ENCODE measurements at regions not wholly inside any gene's neighbourhood (a gene's known extent, or its start where the extent isn't known, plus 50 kb on each side); places are given as distances from the start of the nearest gene placed in this dataset.

- no peak overlapping the region for H3K9ac ChIP-seq (ENCODE audit: low read depth, low read length)
- WGBS = 100% methylated on average over 3 of the region's 4 CpGs
- H3K4me1 ChIP-seq (ENCODE audit: insufficient read depth, low read length) = no peaks in the 10 kb centered on the region
- no peaks in the 10 kb centered on the region for H3K36me3 ChIP-seq (ENCODE audit: insufficient read depth, low read length)
- H3K4me3 ChIP-seq (ENCODE audit: low read length) = no peak overlapping the region
- H3K9me3 ChIP-seq (ENCODE audit: insufficient read depth, low read depth, low read length) = no peaks in the 10 kb centered on the region
- no peaks in the 10 kb centered on the region for H3K27me3 ChIP-seq (ENCODE audit: insufficient read depth, low read length)
- no peak overlapping the region for H3K27ac ChIP-seq (ENCODE audit: low read depth, low read length)
Observed at GRCh38 chr18:38886861-38887670, 1321.5 kb upstream of the CELF4 start.

GRCh38 chr18:38886235-38886634, 1320.6 kb upstream of the CELF4 start:
- H3K36me3 ChIP-seq (ENCODE audit: insufficient read depth, low read length) = no peaks in the 10 kb centered on the region
- H3K4me3 ChIP-seq (ENCODE audit: low read length) = no peak overlapping the region
- H3K27ac ChIP-seq (ENCODE audit: low read depth, low read length) = no peak overlapping the region
- WGBS = 95% methylated on average over 2 of the region's 2 CpGs
- H3K4me1 ChIP-seq (ENCODE audit: insufficient read depth, low read length) = no peaks in the 10 kb centered on the region
- H3K9ac ChIP-seq (ENCODE audit: low read depth, low read length) = no peak overlapping the region
- H3K27me3 ChIP-seq (ENCODE audit: insufficient read depth, low read length) = no peaks in the 10 kb centered on the region
- no peaks in the 10 kb centered on the region for H3K9me3 ChIP-seq (ENCODE audit: insufficient read depth, low read depth, low read length)

- no peaks in the 10 kb centered on the region for H3K27me3 ChIP-seq (ENCODE audit: insufficient read depth, low read length)
- H3K4me1 ChIP-seq (ENCODE audit: insufficient read depth, low read length) = no peaks in the 10 kb centered on the region; the same call in 1 of the 2 replicates
- no peaks in the 10 kb centered on the region for H3K36me3 ChIP-seq (ENCODE audit: insufficient read depth, low read length)
- no peak overlapping the region for H3K4me3 ChIP-seq (ENCODE audit: low read length)
- no peaks in the 10 kb centered on the region for H3K9me3 ChIP-seq (ENCODE audit: insufficient read depth, low read depth, low read length)
- H3K9ac ChIP-seq (ENCODE audit: low read depth, low read length) = no peak overlapping the region
- no peak overlapping the region for H3K27ac ChIP-seq (ENCODE audit: low read depth, low read length)
- 91% methylated on average over 2 of the region's 2 CpGs for WGBS
Observed at GRCh38 chr18:38884050-38884449, 1318.5 kb upstream of the CELF4 start.

GRCh38 chr18:38883111-38883510, 1317.5 kb upstream of the CELF4 start:
- WGBS = 93% methylated on average over 3 of the region's 4 CpGs
- H3K4me3 ChIP-seq (ENCODE audit: low read length) = no peak overlapping the region

GRCh38 chr18:38879871-38880270, 1314.3 kb upstream of the CELF4 start:
- Histone ChIP-seq H3K9ac (ENCODE audit: low read depth, low read length) (no peak overlapping the region), H3K9me3 (ENCODE audit: insufficient read depth, low read depth, low read length) (no peaks in the 10 kb centered on the region), H3K36me3 (ENCODE audit: insufficient read depth, low read length) (no peaks in the 10 kb centered on the region), H3K27me3 (ENCODE audit: insufficient read depth, low read length) (no peaks in the 10 kb centered on the region), H3K4me1 (ENCODE audit: insufficient read depth, low read length) (no peaks in the 10 kb centered on the region; the same call in 1 of the 2 replicates), H3K27ac (ENCODE audit: low read depth, low read length) (no peak overlapping the region), H3K4me3 (ENCODE audit: low read length) (no peak overlapping the region)
- WGBS = no CpG with 5 or more reads among the region's 1 CpG

More at GRCh38 chr18:38883111-38883510, 1317.5 kb upstream of the CELF4 start:
- Histone ChIP-seq H3K4me1 (ENCODE audit: insufficient read depth, low read length) (no peaks in the 10 kb centered on the region; the same call in 1 of the 2 replicates), H3K9ac (ENCODE audit: low read depth, low read length) (no peak overlapping the region), H3K27me3 (ENCODE audit: insufficient read depth, low read length) (no peaks in the 10 kb centered on the region), H3K36me3 (ENCODE audit: insufficient read depth, low read length) (no peaks in the 10 kb centered on the region), H3K9me3 (ENCODE audit: insufficient read depth, low read depth, low read length) (no peaks in the 10 kb centered on the region), H3K27ac (ENCODE audit: low read depth, low read length) (no peak overlapping the region)

- Histone ChIP-seq H3K4me3 (ENCODE audit: low read length) (no peak overlapping the region), H3K9ac (ENCODE audit: low read depth, low read length) (no peak overlapping the region)
- 89% methylated on average over 3 of the region's 3 CpGs for WGBS
Observed at GRCh38 chr18:38872342-38872741, 1306.7 kb upstream of the CELF4 start.

GRCh38 chr18:38868757-38869156, 1303.2 kb upstream of the CELF4 start:
- 95% methylated on average over 2 of the region's 2 CpGs for WGBS
- Histone ChIP-seq H3K4me3 (ENCODE audit: low read length) (no peak overlapping the region), H3K36me3 (ENCODE audit: insufficient read depth, low read length) (no peaks in the 10 kb centered on the region), H3K27me3 (ENCODE audit: insufficient read depth, low read length) (no peaks in the 10 kb centered on the region), H3K9me3 (ENCODE audit: insufficient read depth, low read depth, low read length) (no peaks in the 10 kb centered on the region), H3K27ac (ENCODE audit: low read depth, low read length) (no peak overlapping the region), H3K4me1 (ENCODE audit: insufficient read depth, low read length) (no peaks in the 10 kb centered on the region), H3K9ac (ENCODE audit: low read depth, low read length) (no peak overlapping the region)

More at GRCh38 chr18:38872342-38872741, 1306.7 kb upstream of the CELF4 start:
- Histone ChIP-seq H3K9me3 (ENCODE audit: insufficient read depth, low read depth, low read length) (no peaks in the 10 kb centered on the region), H3K27me3 (ENCODE audit: insufficient read depth, low read length) (no peaks in the 10 kb centered on the region), H3K36me3 (ENCODE audit: insufficient read depth, low read length) (no peaks in the 10 kb centered on the region), H3K27ac (ENCODE audit: low read depth, low read length) (no peak overlapping the region), H3K4me1 (ENCODE audit: insufficient read depth, low read length) (no peaks in the 10 kb centered on the region)

- no peak overlapping the region for H3K4me3 ChIP-seq (ENCODE audit: low read length)
- H3K4me1 ChIP-seq (ENCODE audit: insufficient read depth, low read length) = no peaks in the 10 kb centered on the region
- H3K9ac ChIP-seq (ENCODE audit: low read depth, low read length) = no peak overlapping the region
- H3K27me3 ChIP-seq (ENCODE audit: insufficient read depth, low read length) = no peaks in the 10 kb centered on the region
- no peaks in the 10 kb centered on the region for H3K9me3 ChIP-seq (ENCODE audit: insufficient read depth, low read depth, low read length)
- 93% methylated on average over 2 of the region's 2 CpGs for WGBS
- no peaks in the 10 kb centered on the region for H3K36me3 ChIP-seq (ENCODE audit: insufficient read depth, low read length)
- no peak overlapping the region for H3K27ac ChIP-seq (ENCODE audit: low read depth, low read length)
Observed at GRCh38 chr18:38867680-38868079, 1302.1 kb upstream of the CELF4 start.

- Histone ChIP-seq H3K27ac (ENCODE audit: low read depth, low read length) (no peak overlapping the region), H3K4me1 (ENCODE audit: insufficient read depth, low read length) (no peaks in the 10 kb centered on the region), H3K36me3 (ENCODE audit: insufficient read depth, low read length) (no peaks in the 10 kb centered on the region), H3K9me3 (ENCODE audit: insufficient read depth, low read depth, low read length) (peaks cover 8% of the 10 kb centered on the region; the same call in 1 of the 2 replicates), H3K4me3 (ENCODE audit: low read length) (no peak overlapping the region), H3K27me3 (ENCODE audit: insufficient read depth, low read length) (no peaks in the 10 kb centered on the region), H3K9ac (ENCODE audit: low read depth, low read length) (no peak overlapping the region)
Observed at GRCh38 chr18:38851526-38851925, 1285.9 kb upstream of the CELF4 start.

- H3K27ac ChIP-seq (ENCODE audit: low read depth, low read length) = no peak overlapping the region
- no peak overlapping the region for H3K4me3 ChIP-seq (ENCODE audit: low read length)
- no peak overlapping the region for H3K9ac ChIP-seq (ENCODE audit: low read depth, low read length)
- no peaks in the 10 kb centered on the region for H3K36me3 ChIP-seq (ENCODE audit: insufficient read depth, low read length)
- H3K9me3 ChIP-seq (ENCODE audit: insufficient read depth, low read depth, low read length) = no peaks in the 10 kb centered on the region
- no peaks in the 10 kb centered on the region for H3K27me3 ChIP-seq (ENCODE audit: insufficient read depth, low read length)
- 87% methylated on average over 2 of the region's 2 CpGs for WGBS
- no peaks in the 10 kb centered on the region for H3K4me1 ChIP-seq (ENCODE audit: insufficient read depth, low read length)
Observed at GRCh38 chr18:38847326-38847725, 1281.7 kb upstream of the CELF4 start.

- H3K4me1 ChIP-seq (ENCODE audit: insufficient read depth, low read length) = no peaks in the 10 kb centered on the region
- no peaks in the 10 kb centered on the region for H3K27me3 ChIP-seq (ENCODE audit: insufficient read depth, low read length)
- WGBS = 88% methylated on average over 1 of the region's 2 CpGs
- no peaks in the 10 kb centered on the region for H3K36me3 ChIP-seq (ENCODE audit: insufficient read depth, low read length)
- H3K4me3 ChIP-seq (ENCODE audit: low read length) = no peak overlapping the region
- H3K9ac ChIP-seq (ENCODE audit: low read depth, low read length) = no peak overlapping the region
- no peaks in the 10 kb centered on the region for H3K9me3 ChIP-seq (ENCODE audit: insufficient read depth, low read depth, low read length)
- no peak overlapping the region for H3K27ac ChIP-seq (ENCODE audit: low read depth, low read length)
Observed at GRCh38 chr18:38843291-38843690, 1277.7 kb upstream of the CELF4 start.
